GM18505 (cell line): ENCODE measurements at regions not wholly inside any gene's neighbourhood (a gene's known extent, or its start where the extent isn't known, plus 50 kb on each side); places are given as distances from the start of the nearest gene placed in this dataset.

ENCODE experiments used
- ATAC-seq: cut with Tn5 transposase; IDR thresholded peaks from one replicate; pipeline ENCODE4 v1.9.1; 2021; ENCODE audit not compliant: unreplicated experiment
- POLR2A ChIP-seq: IDR thresholded peaks from 4 replicates; pipeline ENCODE4 v1.6.1; 2011; ENCODE audit warnings: borderline replicate concordance; ENCODE audit not compliant: insufficient read depth, insufficient read length; ENCODE audit errors: extremely low read depth

DNA sequence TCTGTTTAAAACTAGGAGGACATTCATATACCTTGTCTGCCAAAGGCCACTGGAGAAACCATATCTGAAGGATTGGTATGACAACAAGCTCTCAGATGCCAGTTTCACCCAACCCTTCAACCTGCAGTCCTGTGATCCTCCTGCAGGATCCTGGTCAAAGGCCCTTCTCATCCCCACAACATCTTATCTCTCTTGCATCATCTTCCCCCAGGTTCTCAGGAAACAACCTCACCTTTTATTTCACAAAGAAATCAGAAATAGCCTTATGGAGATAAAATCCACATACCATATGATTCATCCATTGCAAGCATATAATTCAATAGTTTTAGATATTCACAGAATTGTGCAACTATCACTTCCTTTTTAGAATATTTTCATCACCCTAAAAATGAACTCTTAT, 104.0 kb upstream of the DSCAM start:
- TF ChIP-seq POLR2A, result no peak
- ATAC-seq, result no peak

DNA sequence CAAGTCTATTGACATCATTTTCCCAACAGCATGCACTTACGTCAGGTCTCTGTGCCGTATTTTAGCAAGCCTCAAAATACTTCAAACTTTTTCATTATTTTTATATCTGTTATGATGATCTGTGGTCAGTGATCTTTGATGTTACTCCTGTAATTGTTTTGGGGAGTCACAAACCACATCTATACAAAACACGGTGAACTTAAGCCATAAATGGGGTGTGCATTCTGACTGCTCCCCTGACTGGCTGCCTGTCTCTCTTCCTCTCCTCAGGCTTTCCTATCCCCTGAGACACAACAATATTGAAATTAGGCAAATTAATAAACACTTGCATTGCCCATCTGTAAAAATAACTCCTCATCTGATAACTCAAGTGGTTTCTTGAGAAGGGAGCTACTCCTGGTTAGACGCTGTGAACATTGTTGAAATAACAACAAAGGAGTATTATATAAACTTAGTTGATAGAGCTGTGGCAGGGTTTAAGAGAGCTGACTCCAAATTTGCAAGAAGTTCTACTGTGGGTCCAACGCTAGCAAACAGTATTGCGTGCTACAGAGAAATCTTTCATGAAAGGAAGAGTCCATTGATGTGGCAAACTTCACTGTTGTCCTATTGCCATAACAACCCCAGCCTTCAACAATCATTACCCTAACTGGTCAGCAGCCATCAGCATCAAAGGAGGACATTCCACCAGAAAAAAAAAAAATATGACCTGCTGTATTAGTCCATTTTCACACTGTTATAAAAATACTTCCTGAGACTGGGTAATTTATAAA, 105.8 kb upstream of the DSCAM start:
- TF ChIP-seq POLR2A, result no peak
- ATAC-seq, result no peak

DNA sequence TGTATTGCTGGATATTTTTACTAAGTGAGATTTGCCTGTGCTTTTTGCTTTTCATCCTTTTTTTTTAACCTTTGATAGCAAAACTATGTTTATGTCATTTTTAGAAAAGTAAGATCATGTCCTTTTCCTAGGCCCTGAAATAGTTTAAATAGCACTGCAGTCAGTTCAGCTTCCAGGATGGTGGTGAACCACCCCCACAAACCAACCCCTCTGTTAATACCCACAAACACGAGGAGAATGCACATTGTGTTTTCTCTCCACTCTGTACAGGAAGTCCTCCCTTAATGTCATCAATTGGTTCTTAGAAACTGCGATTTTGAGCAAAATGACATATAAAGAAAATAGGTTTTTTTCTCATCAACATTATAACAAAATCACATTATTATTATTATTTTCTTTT, 117.7 kb upstream of the DSCAM start:
- no peak for TF ChIP-seq POLR2A
- no peak for ATAC-seq

DNA sequence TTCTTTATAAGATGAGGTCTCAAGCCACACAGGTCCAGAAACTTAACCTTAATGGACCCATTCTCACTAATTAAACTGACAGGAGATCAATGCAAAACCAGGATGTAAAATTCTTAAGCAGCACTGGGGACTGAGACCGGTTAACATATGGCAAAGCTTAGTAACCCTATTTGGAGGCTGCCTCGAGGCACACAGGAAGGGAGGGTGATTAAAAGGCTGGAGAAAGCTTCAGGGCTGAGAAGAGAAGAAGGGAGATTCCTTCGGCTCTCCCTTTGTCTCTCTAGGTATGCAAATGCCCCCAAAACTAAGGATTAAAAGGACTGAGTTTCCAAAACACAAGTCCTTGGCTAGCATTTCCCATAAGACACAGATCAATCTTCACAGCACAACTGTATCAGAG, 120.8 kb upstream of the DSCAM start:
- TF ChIP-seq POLR2A, result no peak
- no peak for ATAC-seq

DNA sequence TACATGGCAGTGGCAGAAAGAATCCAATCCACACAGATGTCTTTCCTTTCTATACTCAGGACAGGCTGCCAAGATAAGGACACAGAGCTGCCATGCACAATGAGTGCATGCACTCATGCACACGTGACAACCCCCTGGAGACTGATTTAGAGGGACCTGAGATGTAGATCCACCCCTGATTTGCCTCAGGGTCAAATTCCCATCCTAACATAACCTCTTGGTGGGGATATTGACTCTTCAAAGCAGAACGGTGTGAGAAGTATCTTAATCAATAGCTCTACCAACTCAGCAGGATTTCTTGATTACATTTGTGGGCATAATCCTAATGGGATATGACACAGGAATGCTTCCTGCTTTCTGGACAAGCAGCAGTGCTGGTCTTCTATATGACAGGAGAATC, 125.2 kb upstream of the DSCAM start:
- TF ChIP-seq POLR2A, result no peak
- no peak for ATAC-seq

DNA sequence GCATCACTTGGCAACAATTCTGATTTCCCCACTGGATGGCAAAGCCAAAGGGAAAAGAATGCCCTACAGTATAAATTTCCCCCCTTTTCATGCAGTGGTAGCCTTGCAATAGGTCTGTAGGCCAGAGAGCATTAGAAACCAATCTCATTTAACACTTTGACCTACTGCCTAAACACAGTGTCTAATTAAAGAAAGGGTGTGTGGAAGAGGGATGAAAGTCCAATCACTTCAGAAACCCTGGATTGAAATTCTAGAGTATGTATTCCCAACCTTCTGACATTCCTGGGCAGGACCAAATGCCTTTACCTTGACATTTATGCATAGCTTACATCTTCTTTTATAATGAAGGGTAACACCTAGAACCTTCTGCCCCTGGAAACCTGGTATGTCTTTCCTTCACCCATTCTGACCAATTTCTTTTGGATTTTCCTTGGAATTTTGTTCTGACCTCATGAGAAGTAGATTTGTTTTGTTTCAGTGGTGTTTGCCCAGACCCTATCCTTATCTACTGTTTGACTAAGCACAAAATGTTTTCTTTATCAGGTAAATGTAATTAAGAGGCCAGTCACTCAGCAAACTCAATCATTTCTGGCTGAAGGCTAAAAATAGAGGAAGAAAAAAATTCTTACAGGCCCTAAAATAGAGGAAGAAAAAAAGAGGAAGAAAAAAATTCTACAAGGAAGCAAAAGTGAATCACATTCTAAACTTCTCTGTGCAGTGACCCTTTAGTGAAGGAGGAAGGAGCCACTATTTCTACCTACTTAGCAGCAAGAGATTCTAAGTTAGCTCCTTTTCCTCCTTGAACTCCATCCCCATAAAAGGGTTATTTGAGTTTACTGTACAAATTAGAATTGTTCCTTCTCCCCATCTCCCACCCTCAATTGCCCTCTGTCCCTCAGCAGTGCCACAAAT, 129.5 kb upstream of the DSCAM start:
- ATAC-seq, result no peak

DNA sequence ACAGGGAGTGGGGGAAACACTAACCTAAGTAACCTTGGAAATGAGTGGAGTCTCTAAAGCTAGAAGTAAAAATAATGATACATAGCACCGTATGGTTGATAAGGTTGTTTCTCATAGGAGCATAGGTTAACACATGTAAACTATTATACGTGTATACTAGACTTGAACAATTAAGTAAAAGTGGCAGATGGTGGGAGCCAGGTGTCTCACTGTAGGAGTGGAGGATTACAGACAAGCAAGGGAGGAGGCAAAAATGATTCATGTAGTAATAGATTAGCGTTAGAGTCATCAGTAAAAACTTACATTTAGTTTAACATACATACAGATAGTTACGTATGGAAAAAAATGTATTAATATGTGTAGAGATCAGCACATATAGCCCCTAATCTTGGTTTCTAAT, 138.4 kb upstream of the DSCAM start:
- no peak for ATAC-seq
- TF ChIP-seq POLR2A, result no peak

More for the DNA sequence above, 129.5 kb upstream of the DSCAM start:
- TF ChIP-seq POLR2A, result no peak

DNA sequence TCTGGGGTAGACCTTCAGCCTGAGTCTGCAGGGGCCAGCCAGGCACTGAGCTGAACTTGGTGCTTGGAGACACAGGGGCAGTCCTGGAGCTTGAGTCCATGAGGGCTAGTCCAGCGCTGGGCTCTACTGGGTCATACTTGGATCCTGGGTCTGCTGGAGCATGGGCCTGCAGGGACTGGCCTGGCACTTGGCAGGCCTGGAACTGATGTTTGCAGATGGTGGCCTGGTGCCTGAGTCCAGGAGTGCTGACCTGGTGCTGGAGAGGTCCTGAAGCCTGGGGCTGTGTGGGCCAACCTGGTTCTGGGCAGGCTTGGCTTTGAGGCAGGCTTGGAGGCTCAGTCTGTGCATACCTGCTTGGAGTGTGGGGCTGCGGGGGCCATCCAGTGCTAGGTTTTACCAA, 143.4 kb upstream of the DSCAM start:
- ATAC-seq, result no peak
- no peak for TF ChIP-seq POLR2A

DNA sequence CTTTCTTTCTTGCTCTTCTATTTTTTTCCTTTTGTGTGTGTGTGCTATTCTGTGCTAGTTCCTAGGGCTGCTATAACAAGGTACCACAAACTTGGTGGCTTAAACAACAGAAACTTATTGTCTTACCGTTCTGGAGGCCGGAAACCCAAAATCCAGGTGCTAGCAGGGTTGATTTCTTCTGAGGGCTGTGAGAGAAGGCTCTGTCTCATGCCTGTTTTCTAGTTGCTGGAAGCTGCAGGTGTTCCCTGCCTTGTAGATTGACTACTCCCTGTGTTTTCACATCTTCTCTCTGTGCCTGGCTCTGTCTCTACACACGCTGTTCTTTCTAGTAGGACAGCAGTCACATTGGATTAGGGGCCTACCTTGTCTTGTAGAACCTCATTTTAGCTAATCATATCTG, 150.9 kb upstream of the DSCAM start:
- no peak for TF ChIP-seq POLR2A
- ATAC-seq, result no peak

DNA sequence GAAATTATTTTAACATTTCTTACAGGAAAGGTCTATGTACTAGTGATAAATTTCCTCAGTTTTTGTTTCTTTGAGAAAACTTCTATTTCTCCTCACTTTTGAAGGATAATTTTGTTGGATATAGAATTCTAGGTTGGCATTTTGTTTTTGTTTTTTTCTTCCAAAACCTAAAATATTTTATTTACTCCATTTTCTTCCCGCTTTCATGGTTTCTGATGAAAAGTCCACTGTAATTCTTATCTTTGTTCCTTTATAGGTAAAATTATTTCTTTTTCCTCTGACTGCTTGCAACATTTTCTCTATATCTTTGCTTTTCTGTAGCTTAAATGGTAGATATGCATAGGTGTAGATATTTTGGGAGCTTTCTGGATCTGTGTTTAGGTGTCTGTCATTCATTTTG, 153.9 kb upstream of the DSCAM start:
- no peak for TF ChIP-seq POLR2A
- ATAC-seq, result no peak

DNA sequence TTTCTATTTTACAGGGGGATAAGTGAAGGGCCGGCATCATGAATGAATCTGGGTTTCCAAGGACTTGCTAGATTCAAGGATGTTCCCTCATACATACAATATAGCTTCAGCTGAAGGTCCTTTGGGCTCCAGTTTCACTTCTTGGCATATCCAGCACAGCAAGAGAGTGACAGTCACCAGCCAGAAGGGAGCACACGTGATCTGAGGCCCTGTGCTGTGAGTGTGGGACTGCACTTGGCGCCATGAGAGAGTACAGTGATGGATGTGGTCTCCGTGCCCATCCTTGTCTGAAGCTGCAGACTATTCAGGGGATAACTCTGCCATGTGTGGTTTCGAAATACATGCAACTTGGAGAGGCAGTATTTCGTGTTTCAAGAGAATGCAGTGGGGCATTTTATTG, 159.7 kb upstream of the DSCAM start:
- no peak for TF ChIP-seq POLR2A
- ATAC-seq, result no peak

DNA sequence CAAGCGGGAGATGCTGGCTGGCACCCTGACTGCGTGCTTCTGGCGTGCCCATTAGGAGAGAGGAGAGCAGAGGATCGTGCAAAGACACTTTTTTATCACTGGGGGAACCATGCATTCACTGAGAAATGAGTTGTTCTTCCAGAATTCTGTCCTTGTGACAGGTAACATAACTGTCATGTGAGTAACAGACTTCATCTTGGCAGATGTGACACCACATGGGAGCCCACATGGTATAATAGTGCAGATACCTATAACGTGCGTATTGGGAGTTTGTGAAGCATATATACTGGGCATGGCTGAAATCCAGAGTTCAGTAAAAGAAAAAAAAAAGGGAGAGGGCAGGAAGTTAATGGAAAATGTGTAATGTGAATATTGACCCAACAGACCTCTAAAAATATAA, 159.6 kb upstream of the BACE2 start:
- ATAC-seq, result no peak
- no peak for TF ChIP-seq POLR2A

DNA sequence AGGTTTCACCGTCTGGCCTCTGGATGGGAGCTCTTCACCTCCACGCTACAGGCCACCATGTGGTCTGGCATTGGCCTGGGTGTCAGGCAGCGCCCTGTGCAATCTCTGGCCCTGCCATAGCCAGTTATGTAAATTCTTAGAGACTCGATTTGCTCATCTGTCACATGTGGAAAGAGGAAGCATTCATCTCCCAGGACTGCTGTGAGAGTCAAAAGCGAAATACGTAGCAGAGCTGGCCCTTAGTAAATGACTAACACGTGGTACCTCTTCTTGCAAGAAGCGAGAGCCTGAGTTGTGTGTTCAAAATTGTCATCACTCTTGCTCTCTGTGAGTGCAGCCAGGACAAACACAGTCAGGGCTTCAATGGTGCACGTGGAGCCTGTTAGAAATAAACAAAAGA, 159.0 kb upstream of the BACE2 start:
- TF ChIP-seq POLR2A, result no peak
- ATAC-seq, result no peak
